ENCODE measurements at regions not wholly inside any gene's neighbourhood (a gene's known extent, or its start where the extent isn't known, plus 50 kb on each side); places are given as distances from the start of the nearest gene placed in this dataset.

DNA sequence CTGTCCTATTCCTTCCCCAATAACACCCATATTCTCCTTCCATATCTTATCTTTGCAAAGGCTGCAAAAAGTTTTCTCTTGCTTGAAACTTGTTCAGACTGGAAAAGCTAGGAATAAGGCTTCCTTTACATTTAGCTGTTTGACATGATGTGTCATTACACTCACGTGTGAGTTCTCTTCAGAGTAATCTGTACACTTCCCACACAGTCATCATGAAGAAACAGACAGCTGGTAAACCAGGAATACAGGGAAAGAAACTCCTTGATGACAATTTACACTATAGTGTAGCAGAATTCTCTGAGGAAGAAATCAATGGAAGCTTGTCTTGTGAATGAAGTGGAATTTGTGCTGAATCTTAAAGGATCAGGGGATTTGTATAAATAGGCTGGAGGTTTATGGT lies 628.6 kb upstream of the CDH2 start:
- TF ChIP-seq, protein P1, sequence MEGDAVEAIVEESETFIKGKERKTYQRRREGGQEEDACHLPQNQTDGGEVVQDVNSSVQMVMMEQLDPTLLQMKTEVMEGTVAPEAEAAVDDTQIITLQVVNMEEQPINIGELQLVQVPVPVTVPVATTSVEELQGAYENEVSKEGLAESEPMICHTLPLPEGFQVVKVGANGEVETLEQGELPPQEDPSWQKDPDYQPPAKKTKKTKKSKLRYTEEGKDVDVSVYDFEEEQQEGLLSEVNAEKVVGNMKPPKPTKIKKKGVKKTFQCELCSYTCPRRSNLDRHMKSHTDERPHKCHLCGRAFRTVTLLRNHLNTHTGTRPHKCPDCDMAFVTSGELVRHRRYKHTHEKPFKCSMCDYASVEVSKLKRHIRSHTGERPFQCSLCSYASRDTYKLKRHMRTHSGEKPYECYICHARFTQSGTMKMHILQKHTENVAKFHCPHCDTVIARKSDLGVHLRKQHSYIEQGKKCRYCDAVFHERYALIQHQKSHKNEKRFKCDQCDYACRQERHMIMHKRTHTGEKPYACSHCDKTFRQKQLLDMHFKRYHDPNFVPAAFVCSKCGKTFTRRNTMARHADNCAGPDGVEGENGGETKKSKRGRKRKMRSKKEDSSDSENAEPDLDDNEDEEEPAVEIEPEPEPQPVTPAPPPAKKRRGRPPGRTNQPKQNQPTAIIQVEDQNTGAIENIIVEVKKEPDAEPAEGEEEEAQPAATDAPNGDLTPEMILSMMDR (IDR thresholded peaks at IDR 0.05), result no peak
- no peak for TF ChIP-seq EZH2 (IDR thresholded peaks at IDR 0.05; ENCODE audit: borderline replicate concordance, insufficient read depth, low read depth, low read length, poor library complexity, severe bottlenecking)

All from B cell (primary cell).